ENCODE measurements at regions not wholly inside any gene's neighbourhood (a gene's known extent, or its start where the extent isn't known, plus 50 kb on each side); places are given as distances from the start of the nearest gene placed in this dataset.
"Not testable (repeated sequence)": the region's sequence is repeated elsewhere in the genome, so short reads cannot be mapped to it uniquely, and the experiment has no call there.

- H2BK20ac ChIP-seq (ENCODE audit: low read depth, low read length); H3K9me1 ChIP-seq (ENCODE audit: insufficient read depth, low read length); POLR2A ChIA-PET (ENCODE audit: unreplicated experiment); H3K36me3 ChIP-seq (ENCODE audit: control insufficient read depth, insufficient read depth, low read length); H2BK120ac ChIP-seq (ENCODE audit: low read depth, low read length); H2BK15ac ChIP-seq (ENCODE audit: low read depth, low read length); BruUV-seq (replicated peaks); H3K14ac ChIP-seq (replicated peaks; ENCODE audit: low read depth, low read length); H4K8ac ChIP-seq (ENCODE audit: low read depth in 2 of 2, low read length in 2 of 2); H3K4ac ChIP-seq (ENCODE audit: low read depth, low read length); H3K18ac ChIP-seq (ENCODE audit: low read depth, low read length); H3K23ac ChIP-seq (ENCODE audit: low read depth, low read length); H4K20me1 ChIP-seq (ENCODE audit: insufficient read depth, low read length); H3K27me3 ChIP-seq (ENCODE audit: control insufficient read depth, insufficient read depth, low read length); H3K56ac ChIP-seq (ENCODE audit: extremely low read depth, insufficient read depth, low read length); H3K9me3 ChIP-seq (ENCODE audit: control insufficient read depth, insufficient read depth, low read length); dilution Hi-C loops (cut with HindIII; ENCODE audit: low sequenced_read_pairs, unreplicated experiment); DNase-seq; H3K27ac ChIP-seq (ENCODE audit: insufficient read depth, low read length); H2BK5ac ChIP-seq (ENCODE audit: low read depth, low read length, poor library complexity, severe bottlenecking); CTCF ChIA-PET; H3K9ac ChIP-seq (ENCODE audit: low read depth, low read length); H4K5ac ChIP-seq (ENCODE audit: low read depth, low read length); H3K4me3 ChIP-seq (ENCODE audit: insufficient read depth, low read depth, low read length); H3K4me2 ChIP-seq (ENCODE audit: low read depth, low read length); H2AK9ac ChIP-seq (replicated peaks; ENCODE audit: low read depth, low read length, poor library complexity); intact Hi-C loops (cut with micrococcal nuclease); H4K91ac ChIP-seq (ENCODE audit: insufficient read depth, low read depth, low read length); in situ Hi-C loops (cut with MboI; ENCODE audit: low sequenced_read_pairs); H2AK5ac ChIP-seq (ENCODE audit: low read depth, low read length); H2AFZ ChIP-seq (replicated peaks; ENCODE audit: low read length, poor library complexity); H3K4me1 ChIP-seq (ENCODE audit: control insufficient read depth, insufficient read depth, low read length); H3K79me1 ChIP-seq (ENCODE audit: low read depth in 1 of 2, low read length in 2 of 2): not testable (repeated sequence)
- WGBS, 2 experiments (ENCODE audit: extremely low coverage in 2 of 2, insufficient read length in 1 of 2), result no CpG with 5 or more reads among the region's 6 CpGs
- peak; percentile 44 for ATAC-seq (ENCODE audit: low read depth)
These were observed 87.7 kb upstream of the NBPF12 start for GRCh38 chr1:146850352-146850889.

GRCh38 chr1:146838725-146839124 lies 99.4 kb upstream of the NBPF12 start:
- H3K4ac ChIP-seq (ENCODE audit: low read depth, low read length); H2BK5ac ChIP-seq (ENCODE audit: low read depth, low read length, poor library complexity, severe bottlenecking); H3K4me3 ChIP-seq (ENCODE audit: insufficient read depth, low read depth, low read length); POLR2A ChIA-PET (ENCODE audit: unreplicated experiment); H2BK15ac ChIP-seq (ENCODE audit: low read depth, low read length); H4K5ac ChIP-seq (ENCODE audit: low read depth, low read length); H3K9me3 ChIP-seq (ENCODE audit: control insufficient read depth, insufficient read depth, low read length); H3K27me3 ChIP-seq (ENCODE audit: control insufficient read depth, insufficient read depth, low read length); DNase-seq; H3K79me1 ChIP-seq (ENCODE audit: low read depth in 1 of 2, low read length in 2 of 2); H3K9me1 ChIP-seq (ENCODE audit: insufficient read depth, low read length); H3K56ac ChIP-seq (ENCODE audit: extremely low read depth, insufficient read depth, low read length); H2AK5ac ChIP-seq (ENCODE audit: low read depth, low read length); dilution Hi-C loops (cut with HindIII; ENCODE audit: low sequenced_read_pairs, unreplicated experiment); H2AK9ac ChIP-seq (replicated peaks; ENCODE audit: low read depth, low read length, poor library complexity); H2BK120ac ChIP-seq (ENCODE audit: low read depth, low read length); H4K91ac ChIP-seq (ENCODE audit: insufficient read depth, low read depth, low read length); H4K8ac ChIP-seq (ENCODE audit: low read depth in 2 of 2, low read length in 2 of 2); H3K18ac ChIP-seq (ENCODE audit: low read depth, low read length); H3K14ac ChIP-seq (replicated peaks; ENCODE audit: low read depth, low read length); H2BK20ac ChIP-seq (ENCODE audit: low read depth, low read length); H3K9ac ChIP-seq (ENCODE audit: low read depth, low read length); in situ Hi-C loops (cut with MboI; ENCODE audit: low sequenced_read_pairs); H3K36me3 ChIP-seq (ENCODE audit: control insufficient read depth, insufficient read depth, low read length); H4K20me1 ChIP-seq (ENCODE audit: insufficient read depth, low read length); CTCF ChIA-PET; H3K23ac ChIP-seq (ENCODE audit: low read depth, low read length); H2AFZ ChIP-seq (replicated peaks; ENCODE audit: low read length, poor library complexity); H3K4me2 ChIP-seq (ENCODE audit: low read depth, low read length); H3K27ac ChIP-seq (ENCODE audit: insufficient read depth, low read length); H3K4me1 ChIP-seq (ENCODE audit: control insufficient read depth, insufficient read depth, low read length); intact Hi-C loops (cut with micrococcal nuclease); BruUV-seq (replicated peaks): not testable (repeated sequence)
- ATAC-seq (ENCODE audit: low read depth), result peak; percentile 35; the same call in 1 of the 2 replicates
- WGBS, 2 experiments (ENCODE audit: extremely low coverage in 2 of 2, insufficient read length in 1 of 2), result no CpG with 5 or more reads among the region's 1 CpG
